ENCODE measurements at regions not wholly inside any gene's neighbourhood (a gene's known extent, or its start where the extent isn't known, plus 50 kb on each side); places are given as distances from the start of the nearest gene placed in this dataset.

GRCh38 chr13:44104197-44104490 lies 224.4 kb downstream of the LACC1 start:
- Histone ChIP-seq H2AFZ (ENCODE audit: low read length) (no peak overlapping the region), H3K36me3 (ENCODE audit: insufficient read depth, low read length) (no peaks in the 10 kb centered on the region), H3K9me3 (ENCODE audit: low read length) (no peaks in the 10 kb centered on the region), H3K4me3 (ENCODE audit: low read depth, low read length, poor library complexity, severe bottlenecking) (no peak overlapping the region), H3K9me2 (ENCODE audit: insufficient read depth, low read length) (no peaks in the 10 kb centered on the region), H4K20me1 (ENCODE audit: insufficient read depth, low read length) (no peaks in the 10 kb centered on the region), H3K79me2 (ENCODE audit: insufficient read depth, low read depth, low read length) (no peaks in the 10 kb centered on the region), H3K4me1 (ENCODE audit: insufficient read depth, low read length, poor library complexity, severe bottlenecking) (no peaks in the 10 kb centered on the region), H3K27ac (ENCODE audit: low read depth, low read length, poor library complexity, severe bottlenecking) (no peak overlapping the region), H3K4me2 (ENCODE audit: low read length) (no peak overlapping the region)
- TF ChIP-seq EZH2phosphoT487 (IDR thresholded peaks at IDR 0.05; ENCODE audit: borderline replicate concordance, low read depth, low read length), result no peak
- TF ChIP-seq, protein P1, sequence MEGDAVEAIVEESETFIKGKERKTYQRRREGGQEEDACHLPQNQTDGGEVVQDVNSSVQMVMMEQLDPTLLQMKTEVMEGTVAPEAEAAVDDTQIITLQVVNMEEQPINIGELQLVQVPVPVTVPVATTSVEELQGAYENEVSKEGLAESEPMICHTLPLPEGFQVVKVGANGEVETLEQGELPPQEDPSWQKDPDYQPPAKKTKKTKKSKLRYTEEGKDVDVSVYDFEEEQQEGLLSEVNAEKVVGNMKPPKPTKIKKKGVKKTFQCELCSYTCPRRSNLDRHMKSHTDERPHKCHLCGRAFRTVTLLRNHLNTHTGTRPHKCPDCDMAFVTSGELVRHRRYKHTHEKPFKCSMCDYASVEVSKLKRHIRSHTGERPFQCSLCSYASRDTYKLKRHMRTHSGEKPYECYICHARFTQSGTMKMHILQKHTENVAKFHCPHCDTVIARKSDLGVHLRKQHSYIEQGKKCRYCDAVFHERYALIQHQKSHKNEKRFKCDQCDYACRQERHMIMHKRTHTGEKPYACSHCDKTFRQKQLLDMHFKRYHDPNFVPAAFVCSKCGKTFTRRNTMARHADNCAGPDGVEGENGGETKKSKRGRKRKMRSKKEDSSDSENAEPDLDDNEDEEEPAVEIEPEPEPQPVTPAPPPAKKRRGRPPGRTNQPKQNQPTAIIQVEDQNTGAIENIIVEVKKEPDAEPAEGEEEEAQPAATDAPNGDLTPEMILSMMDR (conservative IDR thresholded peaks at IDR 0.05; ENCODE audit: low read length), result no peak
- POLR2A ChIA-PET, result interaction anchor here (0.6 kb wide), 1 partner anchor 316 kb away, joined by 3 read pairs; no protein-coding TSS in a partner anchor
- CTCF ChIA-PET (ENCODE audit: unreplicated experiment), result no interaction called here
- no peak for DNase-seq (ENCODE audit: low spot score)
- intact Hi-C loops (cut with micrococcal nuclease; ENCODE audit: unreplicated experiment), result no loop called here
- no TSS peak for BruUV-seq (replicated peaks)

DNA sequence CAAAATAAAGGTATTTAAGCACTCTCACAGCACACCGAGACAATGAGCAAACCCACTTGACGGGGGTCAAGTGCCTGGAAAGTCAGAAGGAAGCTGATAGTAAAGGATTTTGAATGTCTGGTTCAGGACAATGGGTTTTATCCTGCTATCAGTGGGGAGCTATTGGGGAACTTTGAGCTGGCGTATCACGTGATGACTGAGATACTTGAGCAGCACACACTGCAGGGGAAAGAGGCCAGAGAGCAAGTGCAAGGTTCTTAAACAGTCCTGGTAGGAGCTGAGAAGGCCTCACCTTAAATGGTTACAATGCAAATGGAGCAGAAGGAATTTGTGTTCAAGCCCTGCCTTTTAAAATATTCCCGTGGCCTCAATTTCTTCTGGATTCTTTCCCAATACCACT lies 225.3 kb downstream of the LACC1 start:
- POLR2A ChIA-PET, result interaction anchor here (0.6 kb wide), 1 partner anchor 42 kb away, joined by 3 read pairs; no protein-coding TSS in a partner anchor
- no peaks in the 10 kb centered on the region for H3K9me3 ChIP-seq (ENCODE audit: low read length)
- CTCF ChIA-PET (ENCODE audit: unreplicated experiment), result no interaction called here
- intact Hi-C loops (cut with micrococcal nuclease; ENCODE audit: unreplicated experiment), result no loop called here
- no peaks in the 10 kb centered on the region for H3K9me2 ChIP-seq (ENCODE audit: insufficient read depth, low read length)
- H3K4me1 ChIP-seq (ENCODE audit: insufficient read depth, low read length, poor library complexity, severe bottlenecking), result no peaks in the 10 kb centered on the region
- no peak for DNase-seq (ENCODE audit: low spot score)
- BruUV-seq (replicated peaks), result no TSS peak
- H3K4me2 ChIP-seq (ENCODE audit: low read length), result no peak overlapping the region
- no peaks in the 10 kb centered on the region for H4K20me1 ChIP-seq (ENCODE audit: insufficient read depth, low read length)
- TF ChIP-seq EZH2phosphoT487 (IDR thresholded peaks at IDR 0.05; ENCODE audit: borderline replicate concordance, low read depth, low read length), result no peak
- H3K79me2 ChIP-seq (ENCODE audit: insufficient read depth, low read depth, low read length), result no peaks in the 10 kb centered on the region
- H3K27ac ChIP-seq (ENCODE audit: low read depth, low read length, poor library complexity, severe bottlenecking), result no peak overlapping the region
- no peak overlapping the region for H2AFZ ChIP-seq (ENCODE audit: low read length)
- no peak overlapping the region for H3K4me3 ChIP-seq (ENCODE audit: low read depth, low read length, poor library complexity, severe bottlenecking)
- no peaks in the 10 kb centered on the region for H3K36me3 ChIP-seq (ENCODE audit: insufficient read depth, low read length)

DNA sequence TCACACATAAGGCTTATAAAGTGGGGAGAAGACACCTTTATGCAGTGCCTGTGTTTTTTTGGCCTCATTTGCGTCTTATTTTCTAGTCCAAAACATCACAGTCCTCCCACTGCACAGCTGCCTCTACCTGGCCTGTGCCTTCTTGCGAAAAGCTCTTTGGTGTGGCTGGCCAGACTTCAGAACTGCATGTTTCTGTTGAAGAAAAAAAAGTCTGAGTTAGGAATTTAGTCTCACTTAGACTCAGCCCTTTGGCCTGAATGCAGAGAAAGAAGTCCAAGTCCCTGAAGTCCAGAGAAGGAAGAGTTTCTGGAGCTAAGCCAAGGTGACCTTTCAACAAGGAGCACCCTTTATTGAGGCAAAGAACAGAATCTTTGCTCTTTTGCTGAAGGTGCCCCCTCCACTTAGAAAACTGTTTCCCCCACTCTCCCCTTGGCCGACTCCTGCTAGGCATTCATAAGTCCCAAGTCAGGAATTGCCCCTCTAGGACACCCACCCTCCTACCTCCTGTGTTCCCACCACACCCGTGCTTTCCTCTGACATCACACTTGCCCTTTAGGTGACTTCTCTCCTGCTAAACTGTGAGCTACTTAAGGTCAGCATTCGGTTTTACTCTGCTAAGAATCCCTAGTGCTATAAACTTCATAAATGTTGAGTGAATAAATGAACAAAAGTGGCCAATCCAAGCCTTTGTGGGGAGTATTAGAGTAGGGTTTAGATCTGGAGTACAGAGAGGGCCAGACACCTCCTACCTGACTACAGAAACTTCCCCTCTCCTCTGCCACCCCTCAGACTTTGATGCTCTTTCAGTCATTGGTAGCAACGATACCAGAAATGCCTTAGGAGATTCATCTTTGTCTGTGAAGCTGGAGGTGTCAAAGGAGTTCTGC lies 226.8 kb downstream of the LACC1 start:
- Histone ChIP-seq H2AFZ (ENCODE audit: low read length) (no peak overlapping the region), H3K4me1 (ENCODE audit: insufficient read depth, low read length, poor library complexity, severe bottlenecking) (no peaks in the 10 kb centered on the region), H3K9me3 (ENCODE audit: low read length) (no peaks in the 10 kb centered on the region), H3K27ac (ENCODE audit: low read depth, low read length, poor library complexity, severe bottlenecking) (no peak overlapping the region), H3K79me2 (ENCODE audit: insufficient read depth, low read depth, low read length) (no peaks in the 10 kb centered on the region), H3K9me2 (ENCODE audit: insufficient read depth, low read length) (no peaks in the 10 kb centered on the region), H4K20me1 (ENCODE audit: insufficient read depth, low read length) (no peaks in the 10 kb centered on the region), H3K36me3 (ENCODE audit: insufficient read depth, low read length) (no peaks in the 10 kb centered on the region), H3K4me3 (ENCODE audit: low read depth, low read length, poor library complexity, severe bottlenecking) (no peak overlapping the region), H3K4me2 (ENCODE audit: low read length) (no peak overlapping the region)
- DNase-seq (ENCODE audit: low spot score), result no peak
- intact Hi-C loops (cut with micrococcal nuclease; ENCODE audit: unreplicated experiment), result no loop called here
- BruUV-seq (replicated peaks), result no TSS peak
- POLR2A ChIA-PET, result no interaction called here
- CTCF ChIA-PET (ENCODE audit: unreplicated experiment), result no interaction called here
- TF ChIP-seq, protein P1 (conservative IDR thresholded peaks at IDR 0.05; ENCODE audit: low read length), result no peak
- TF ChIP-seq EZH2phosphoT487 (IDR thresholded peaks at IDR 0.05; ENCODE audit: borderline replicate concordance, low read depth, low read length), result no peak

All from OCI-LY7 (cell line).